OCI-LY1 (cell line): ENCODE measurements at regions not wholly inside any gene's neighbourhood (a gene's known extent, or its start where the extent isn't known, plus 50 kb on each side); places are given as distances from the start of the nearest gene placed in this dataset.

Experiments used
- H2AFZ ChIP-seq: fragments of 200-600 bp; sonication (generic), shearing (Covaris generic); 2 replicates; pipeline ENCODE4 v1.6.0; 2014; ENCODE audit warnings: antibody characterized with exemption, mild to moderate bottlenecking, low read length
- H3F3A ChIP-seq: fragments of 200-600 bp; sonication (generic), shearing (Covaris generic); 2 replicates; pipeline ENCODE4 v1.6.0; 2014; ENCODE audit warnings: mild to moderate bottlenecking, antibody characterized with exemption, low read length, moderate library complexity; ENCODE audit not compliant: insufficient read depth
- H3K27ac ChIP-seq: fragments of 200-600 bp; sonication (generic); 2 replicates; pipeline ENCODE4 v1.5.1; 2014; ENCODE audit warnings: low read length, mixed run types, mild to moderate bottlenecking, low read depth; ENCODE audit not compliant: poor library complexity, severe bottlenecking
- H3K27me3 ChIP-seq: fragments of 200-600 bp; sonication (generic); 2 replicates; pipeline ENCODE4 v1.6.0; 2014; ENCODE audit warnings: antibody characterized with exemption, mild to moderate bottlenecking, low read length, moderate library complexity; ENCODE audit not compliant: insufficient read depth
- H3K36me3 ChIP-seq: fragments of 200-600 bp; sonication (generic); 2 replicates; pipeline ENCODE4 v1.6.1; 2014; ENCODE audit warnings: mild to moderate bottlenecking, antibody characterized with exemption, low read length, moderate library complexity, mixed read lengths; ENCODE audit not compliant: insufficient read depth
- H3K4me1 ChIP-seq: fragments of 200-600 bp; sonication (generic); 2 replicates; pipeline ENCODE4 v1.5.1; 2014; ENCODE audit warnings: mild to moderate bottlenecking, low read length, moderate library complexity; ENCODE audit not compliant: insufficient read depth, severe bottlenecking
- H3K4me2 ChIP-seq: fragments of 200-600 bp; sonication (generic), shearing (Covaris generic); 2 replicates; pipeline ENCODE4 v1.6.1; 2014; ENCODE audit warnings: low read length
- H3K4me3 ChIP-seq: fragments of 200-600 bp; sonication (generic); 2 replicates; pipeline ENCODE4 v1.5.1; 2014; ENCODE audit warnings: low read length, low read depth, mild to moderate bottlenecking, mixed read lengths; ENCODE audit not compliant: poor library complexity, severe bottlenecking
- H3K79me2 ChIP-seq: fragments of 200-600 bp; shearing (Covaris generic); 2 replicates; pipeline ENCODE4 v1.6.1; 2016; ENCODE audit warnings: mixed run types, low read length, mixed read lengths; ENCODE audit not compliant: insufficient read depth
- H3K9ac ChIP-seq: fragments of 200-600 bp; sonication (generic), shearing (Covaris generic); 2 replicates; pipeline ENCODE4 v1.6.1; 2014; ENCODE audit warnings: mild to moderate bottlenecking, low read length, mixed read lengths
- H3K9me2 ChIP-seq: fragments of 200-600 bp; sonication (generic), shearing (Covaris generic); 2 replicates; pipeline ENCODE4 v1.6.1; 2014; ENCODE audit warnings: low read depth, mild to moderate bottlenecking, low read length, mixed read lengths
- H3K9me3 ChIP-seq: fragments of 200-600 bp; shearing (Covaris generic); 2 replicates; pipeline ENCODE4 v1.6.1; 2014; ENCODE audit warnings: low read length, mixed read lengths
- H4K20me1 ChIP-seq: fragments of 200-600 bp; sonication (generic), shearing (Covaris generic); 2 replicates; pipeline ENCODE4 v1.6.0; 2016; ENCODE audit warnings: mild to moderate bottlenecking, low read length; ENCODE audit not compliant: insufficient read depth
- CTCF ChIP-seq: fragments of 200-600 bp; sonication (generic), shearing (Covaris generic); IDR thresholded peaks from 2 replicates; pipeline ENCODE4 v1.5.1; 2017; ENCODE audit warnings: mild to moderate bottlenecking, antibody characterized with exemption, low read length, moderate library complexity, mixed read lengths
- EZH2 ChIP-seq: fragments of 200-600 bp; sonication (generic), shearing (Covaris generic); IDR thresholded peaks from 2 replicates; pipeline ENCODE4 v1.8.0; 2017; ENCODE audit warnings: borderline replicate concordance, mixed run types, mild to moderate bottlenecking, antibody characterized with exemption, low read length, moderate library complexity, mixed read lengths

GRCh38 chr18:59087391-59087790 lies 52.3 kb upstream of the SEC11C start:
- Histone ChIP-seq H4K20me1 (no peaks in the 10 kb centered on the region), H3K4me3 (no peak overlapping the region), H3K4me2 (no peak overlapping the region), H3F3A (no peaks in the 10 kb centered on the region), H3K36me3 (no peaks in the 10 kb centered on the region), H3K4me1 (peaks cover 3% of the 10 kb centered on the region), H3K79me2 (no peaks in the 10 kb centered on the region), H3K27me3 (no peaks in the 10 kb centered on the region; the same call in 1 of the 2 replicates), H2AFZ (no peak overlapping the region), H3K9ac (no peak overlapping the region), H3K9me2 (no peaks in the 10 kb centered on the region), H3K27ac (no peak overlapping the region), H3K9me3 (no peaks in the 10 kb centered on the region)
- TF ChIP-seq EZH2, result no peak
- TF ChIP-seq CTCF, result no peak
